Natural killer cell (primary cell): ENCODE measurements at regions not wholly inside any gene's neighbourhood (a gene's known extent, or its start where the extent isn't known, plus 50 kb on each side); places are given as distances from the start of the nearest gene placed in this dataset.

Source experiments
- ATAC-seq, 3 donors: fragments of 150-1000 bp in 2 of 3; fragments of 200-7000 bp in 1 of 3; cut with Tn5 transposase; 1 replicate in 1 of 3; 2 replicates in 2 of 3; pipeline ENCODE4 v1.10.0; 2021; ENCODE audit warnings: mild to moderate bottlenecking in 2 of 3, moderate library complexity in 2 of 3
- DNase-seq, 2 donors: peaks; one replicate each; pipeline versions ENCODE4 v3.0.0 to v3.0.0-alpha.2; 2013 to 2021; ENCODE audit warnings: mixed read lengths in 1 of 2
- H3K27ac ChIP-seq: one replicate; pipeline ENCODE4 v1.5.1; 2013; ENCODE audit warnings: mild to moderate bottlenecking, low read length
- H3K27me3 ChIP-seq: one replicate; pipeline ENCODE4 v1.6.1; 2013; ENCODE audit warnings: low read length; ENCODE audit not compliant: control insufficient read depth, insufficient read depth
- H3K36me3 ChIP-seq: one replicate; pipeline ENCODE4 v1.6.1; 2013; ENCODE audit warnings: low read length; ENCODE audit not compliant: control insufficient read depth, insufficient read depth
- H3K4me1 ChIP-seq: one replicate; pipeline ENCODE4 v1.6.1; 2013; ENCODE audit warnings: low read length; ENCODE audit not compliant: control insufficient read depth, insufficient read depth
- H3K4me3 ChIP-seq: one replicate; pipeline ENCODE4 v1.5.1; 2013; ENCODE audit warnings: low read length
- H3K9me3 ChIP-seq: one replicate; pipeline ENCODE4 v1.6.1; 2013; ENCODE audit warnings: low read length; ENCODE audit not compliant: control insufficient read depth, insufficient read depth
- H3K27ac Mint-ChIP-seq, 2 donors: one replicate each; pipeline ENCODE4 v1.8.0; 2022; ENCODE audit warnings: mild to moderate bottlenecking in 2 of 2, mixed read lengths in 2 of 2, moderate library complexity in 1 of 2
- H3K27me3 Mint-ChIP-seq, 2 donors: one replicate each; pipeline ENCODE4 v1.8.0; 2022; ENCODE audit warnings: low read depth in 2 of 2, mixed read lengths in 2 of 2
- H3K36me3 Mint-ChIP-seq: one replicate; pipeline ENCODE4 v1.8.0; 2022; ENCODE audit warnings: mixed read lengths
- H3K4me1 Mint-ChIP-seq, 2 donors: one replicate each; pipeline ENCODE4 v1.8.0; 2022; ENCODE audit warnings: mixed read lengths in 2 of 2
- H3K4me3 Mint-ChIP-seq: one replicate; pipeline ENCODE4 v1.8.0; 2022; ENCODE audit warnings: mild to moderate bottlenecking, moderate library complexity, mixed read lengths
- H3K9me3 Mint-ChIP-seq, 2 donors: one replicate each; pipeline ENCODE4 v1.8.0; 2022; ENCODE audit warnings: mixed read lengths in 2 of 2
- WGBS: methylation state at CpG from one replicate; pipeline ENCODE4 v1.1.7; 2013; ENCODE audit warnings: missing lambda C conversion rate; ENCODE audit not compliant: insufficient coverage; 5-methylcytosine and 5-hydroxymethylcytosine counted together
- intact Hi-C: fragments of 100-400 bp; cut with micrococcal nuclease; formaldehyde crosslinking; loops from one replicate; pipeline ENCODE4 v1.14.2; 2022
- TF ChIP-seq, protein P1 (sequence below): fragments of 200-600 bp; IDR thresholded peaks from one replicate; pipeline ENCODE4 v1.8.0; 2022; ENCODE audit warnings: antibody characterized with exemption

DNA sequence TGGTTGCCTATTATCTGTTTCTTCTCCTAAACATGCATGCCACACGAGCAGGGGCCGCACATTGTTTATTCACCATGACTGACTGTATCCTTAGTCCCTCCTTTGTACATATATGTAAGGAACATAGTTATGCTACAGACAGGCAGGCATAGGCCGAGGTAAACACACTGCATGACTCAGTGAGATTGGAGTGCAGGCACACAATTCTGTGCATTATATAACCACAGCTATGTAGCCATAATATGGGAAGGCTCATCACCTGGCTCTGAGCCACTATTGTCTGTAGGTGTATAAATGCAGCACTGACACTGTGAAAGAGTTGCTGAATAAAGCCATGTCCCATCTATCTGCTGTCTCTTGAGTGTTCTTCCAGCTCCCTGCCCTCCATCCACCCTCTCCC, 431.6 kb downstream of the IDS start:
- DNase-seq, result no peak
- H3K9me3 Mint-ChIP-seq, result no peaks in the 10 kb centered on the region
- no peak overlapping the region for H3K27ac Mint-ChIP-seq
- H3K4me1 ChIP-seq, result no peaks in the 10 kb centered on the region
- no peaks in the 10 kb centered on the region for H3K27me3 Mint-ChIP-seq
- no peaks in the 10 kb centered on the region for H3K9me3 ChIP-seq
- intact Hi-C loops, result no loop called here
- no peaks in the 10 kb centered on the region for H3K4me1 Mint-ChIP-seq
- H3K4me3 Mint-ChIP-seq, result no peak overlapping the region
- no peak for ATAC-seq
- no peaks in the 10 kb centered on the region for H3K36me3 Mint-ChIP-seq
- no peak overlapping the region for H3K27ac ChIP-seq
- no peaks in the 10 kb centered on the region for H3K36me3 ChIP-seq
- TF ChIP-seq, protein P1, sequence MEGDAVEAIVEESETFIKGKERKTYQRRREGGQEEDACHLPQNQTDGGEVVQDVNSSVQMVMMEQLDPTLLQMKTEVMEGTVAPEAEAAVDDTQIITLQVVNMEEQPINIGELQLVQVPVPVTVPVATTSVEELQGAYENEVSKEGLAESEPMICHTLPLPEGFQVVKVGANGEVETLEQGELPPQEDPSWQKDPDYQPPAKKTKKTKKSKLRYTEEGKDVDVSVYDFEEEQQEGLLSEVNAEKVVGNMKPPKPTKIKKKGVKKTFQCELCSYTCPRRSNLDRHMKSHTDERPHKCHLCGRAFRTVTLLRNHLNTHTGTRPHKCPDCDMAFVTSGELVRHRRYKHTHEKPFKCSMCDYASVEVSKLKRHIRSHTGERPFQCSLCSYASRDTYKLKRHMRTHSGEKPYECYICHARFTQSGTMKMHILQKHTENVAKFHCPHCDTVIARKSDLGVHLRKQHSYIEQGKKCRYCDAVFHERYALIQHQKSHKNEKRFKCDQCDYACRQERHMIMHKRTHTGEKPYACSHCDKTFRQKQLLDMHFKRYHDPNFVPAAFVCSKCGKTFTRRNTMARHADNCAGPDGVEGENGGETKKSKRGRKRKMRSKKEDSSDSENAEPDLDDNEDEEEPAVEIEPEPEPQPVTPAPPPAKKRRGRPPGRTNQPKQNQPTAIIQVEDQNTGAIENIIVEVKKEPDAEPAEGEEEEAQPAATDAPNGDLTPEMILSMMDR, result no peak
- no peaks in the 10 kb centered on the region for H3K27me3 ChIP-seq
- no peak overlapping the region for H3K4me3 ChIP-seq
- no CpG with 5 or more reads among the region's 3 CpGs for WGBS

DNA sequence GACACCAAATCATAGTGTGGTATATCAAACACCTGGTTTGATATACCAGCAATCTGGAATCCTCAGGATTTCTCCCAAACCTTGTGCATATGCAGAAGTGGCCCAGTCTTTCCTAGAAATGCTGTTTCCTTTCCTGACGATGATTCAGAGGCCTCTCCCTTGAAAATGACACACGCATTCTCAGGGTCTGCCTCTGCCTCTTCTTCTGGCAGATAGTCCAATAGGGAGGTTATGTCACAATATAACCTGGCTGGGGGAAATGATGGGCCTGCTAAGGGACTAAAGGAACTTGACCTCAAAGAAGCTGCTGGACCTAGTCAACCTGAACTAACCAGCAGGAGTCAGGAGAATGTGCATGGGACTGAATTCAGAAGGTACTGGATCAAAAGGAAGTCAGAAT, 435.2 kb downstream of the IDS start:
- intact Hi-C loops, result no loop called here
- Mint-ChIP-seq H3K4me3 (no peak overlapping the region), H3K4me1 (no peaks in the 10 kb centered on the region), H3K27ac (no peak overlapping the region), H3K36me3 (no peaks in the 10 kb centered on the region), H3K27me3 (no peaks in the 10 kb centered on the region), H3K9me3 (no peaks in the 10 kb centered on the region)
- no peaks in the 10 kb centered on the region for H3K4me1 ChIP-seq
- no peak for ATAC-seq
- no peaks in the 10 kb centered on the region for H3K36me3 ChIP-seq
- H3K4me3 ChIP-seq, result no peak overlapping the region
- WGBS, result 83% methylated on average over 2 of the region's 2 CpGs
- H3K9me3 ChIP-seq, result no peaks in the 10 kb centered on the region
- no peak for DNase-seq
- no peaks in the 10 kb centered on the region for H3K27me3 ChIP-seq
- TF ChIP-seq, protein P1, result no peak
- no peak overlapping the region for H3K27ac ChIP-seq

DNA sequence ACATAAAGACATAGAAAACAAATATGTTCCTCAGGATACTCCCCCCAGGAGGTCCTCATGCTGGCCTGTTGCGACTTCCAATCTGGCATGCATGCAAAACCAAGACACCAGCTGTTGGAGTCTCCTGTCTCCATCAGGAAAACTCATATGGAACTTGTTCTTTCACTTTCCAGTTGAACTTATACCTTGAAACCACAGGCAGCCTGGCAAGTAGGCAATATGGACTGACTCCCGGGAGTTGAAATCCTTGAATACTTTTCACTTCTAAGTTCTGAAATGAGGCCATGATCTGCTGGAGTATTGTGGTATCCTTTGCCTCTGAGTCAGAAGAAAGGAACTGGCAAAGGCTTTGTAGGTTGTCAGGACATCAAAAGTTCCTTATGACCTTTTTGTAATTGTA, 444.2 kb downstream of the IDS start:
- ATAC-seq (no peak), DNase-seq (no peak)
- Mint-ChIP-seq H3K4me1 (no peaks in the 10 kb centered on the region), H3K4me3 (no peak overlapping the region), H3K27me3 (peaks cover 0 to 14% of the 10 kb centered on the region in 2 donors), H3K36me3 (no peaks in the 10 kb centered on the region), H3K9me3 (no peaks in the 10 kb centered on the region), H3K27ac (no peak overlapping the region)
- Histone ChIP-seq H3K4me3 (no peak overlapping the region), H3K4me1 (no peaks in the 10 kb centered on the region), H3K36me3 (no peaks in the 10 kb centered on the region), H3K27me3 (no peaks in the 10 kb centered on the region), H3K27ac (no peak overlapping the region), H3K9me3 (no peaks in the 10 kb centered on the region)
- TF ChIP-seq, protein P1, result no peak
- 93% methylated on average over 1 of the region's 2 CpGs for WGBS
- intact Hi-C loops, result no loop called here
